DOHH2 (cell line): ENCODE measurements at regions not wholly inside any gene's neighbourhood (a gene's known extent, or its start where the extent isn't known, plus 50 kb on each side); places are given as distances from the start of the nearest gene placed in this dataset.

Source experiments
- H3F3A ChIP-seq: fragments of 200-600 bp; sonication (generic), shearing (Covaris generic); 2 replicates; pipeline ENCODE4 v1.6.0; 2016; ENCODE audit warnings: antibody characterized with exemption, mild to moderate bottlenecking; ENCODE audit not compliant: control insufficient read depth, insufficient read depth
- H3K27ac ChIP-seq: fragments of 200-600 bp; sonication (generic); 2 replicates; pipeline ENCODE4 v1.5.1; 2014; ENCODE audit warnings: low read depth, mild to moderate bottlenecking, low read length, moderate library complexity
- H3K27me3 ChIP-seq: fragments of 200-600 bp; sonication (generic); 2 replicates; pipeline ENCODE4 v1.6.1; 2014; ENCODE audit warnings: mild to moderate bottlenecking, low read length, mixed read lengths; ENCODE audit not compliant: control insufficient read depth
- H3K36me3 ChIP-seq: fragments of 200-600 bp; sonication (generic); 2 replicates; pipeline ENCODE4 v1.6.1; 2014; ENCODE audit warnings: mild to moderate bottlenecking, low read length, moderate library complexity, mixed read lengths; ENCODE audit not compliant: control insufficient read depth
- H3K4me1 ChIP-seq: fragments of 200-600 bp; sonication (generic); 2 replicates; pipeline ENCODE4 v1.6.1; 2014; ENCODE audit warnings: mild to moderate bottlenecking, low read length, mixed read lengths; ENCODE audit not compliant: control insufficient read depth
- H3K4me2 ChIP-seq: fragments of 200-600 bp; sonication (generic); 2 replicates; pipeline ENCODE4 v1.6.0; 2014; ENCODE audit warnings: mild to moderate bottlenecking, low read length, moderate library complexity
- H3K4me3 ChIP-seq: fragments of 200-600 bp; sonication (generic); 2 replicates; pipeline ENCODE4 v1.5.1; 2014; ENCODE audit warnings: mild to moderate bottlenecking, low read length, mixed read lengths
- H3K79me2 ChIP-seq: fragments of 200-600 bp; sonication (generic); 2 replicates; pipeline ENCODE4 v1.6.1; 2014; ENCODE audit warnings: mild to moderate bottlenecking, low read length, mixed read lengths; ENCODE audit not compliant: control insufficient read depth
- H3K9me2 ChIP-seq: fragments of 200-600 bp; sonication (generic); replicated peaks from 2 replicates; pipeline ENCODE4 v1.6.1; 2014; ENCODE audit warnings: mild to moderate bottlenecking, low read length, mixed read lengths; ENCODE audit not compliant: control insufficient read depth
- H3K9me3 ChIP-seq: fragments of 200-600 bp; sonication (generic); 2 replicates; pipeline ENCODE4 v1.6.1; 2014; ENCODE audit warnings: antibody characterized with exemption, low read length, mixed read lengths; ENCODE audit not compliant: control insufficient read depth, insufficient read depth
- H4K20me1 ChIP-seq: fragments of 200-600 bp; sonication (generic); 2 replicates; pipeline ENCODE4 v1.6.0; 2014; ENCODE audit warnings: low read depth, mild to moderate bottlenecking, antibody characterized with exemption, low read length, moderate library complexity; ENCODE audit not compliant: control insufficient read depth, insufficient read depth
- EZH2phosphoT487 ChIP-seq: fragments of 200-600 bp; sonication (generic); IDR thresholded peaks from 2 replicates; pipeline ENCODE4 v1.6.1; 2017; ENCODE audit warnings: borderline replicate concordance, mild to moderate bottlenecking, antibody characterized with exemption, low read length, moderate library complexity, mixed read lengths
- TF ChIP-seq, protein P1 (sequence below): fragments of 200-600 bp; sonication (generic); IDR thresholded peaks from one replicate; pipeline ENCODE4 v1.5.1; 2014; ENCODE audit warnings: antibody characterized with exemption, mild to moderate bottlenecking, low read depth, low read length; ENCODE audit not compliant: poor library complexity, severe bottlenecking

DNA sequence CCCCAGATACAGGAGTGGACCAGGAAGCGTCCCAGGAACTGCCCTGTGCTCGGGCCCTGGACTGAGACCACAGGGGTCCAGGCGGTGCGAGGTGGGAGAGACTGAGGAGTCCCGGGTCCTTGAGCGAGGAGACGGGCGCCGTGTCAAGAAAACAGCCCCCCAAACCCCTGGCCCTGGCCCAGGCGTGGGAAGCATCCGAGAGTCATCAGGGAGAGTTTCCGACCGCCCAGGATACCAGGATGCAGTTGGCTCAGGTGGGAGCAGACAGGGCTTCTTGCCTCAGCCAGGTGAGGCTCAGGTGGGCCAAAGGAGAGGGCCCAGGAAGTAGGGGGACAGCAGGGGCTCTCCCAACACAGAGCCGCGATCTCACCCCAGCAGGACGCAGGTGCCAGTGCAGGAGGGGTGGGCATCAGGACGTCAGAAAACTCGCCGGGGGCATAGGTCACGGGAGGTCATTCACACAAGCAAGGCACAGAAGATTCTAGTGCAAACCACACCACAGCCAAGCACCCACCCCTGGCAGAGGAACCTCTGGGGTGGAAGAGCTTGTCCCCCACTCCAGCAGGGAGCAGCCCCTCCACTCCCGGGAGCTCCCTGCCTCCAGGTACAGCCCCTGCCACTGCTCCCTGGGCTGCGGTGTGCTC is 102.5 kb upstream of the EIF5 start:
- no peaks in the 10 kb centered on the region for H3F3A ChIP-seq
- no peak overlapping the region for H3K4me2 ChIP-seq
- H3K36me3 ChIP-seq: no peaks in the 10 kb centered on the region
- H3K79me2 ChIP-seq: no peaks in the 10 kb centered on the region
- no peaks in the 10 kb centered on the region for H3K9me2 ChIP-seq
- H3K27me3 ChIP-seq: no peaks in the 10 kb centered on the region
- no peaks in the 10 kb centered on the region for H4K20me1 ChIP-seq
- no peaks in the 10 kb centered on the region for H3K9me3 ChIP-seq
- TF ChIP-seq EZH2phosphoT487: no peak
- TF ChIP-seq, protein P1, sequence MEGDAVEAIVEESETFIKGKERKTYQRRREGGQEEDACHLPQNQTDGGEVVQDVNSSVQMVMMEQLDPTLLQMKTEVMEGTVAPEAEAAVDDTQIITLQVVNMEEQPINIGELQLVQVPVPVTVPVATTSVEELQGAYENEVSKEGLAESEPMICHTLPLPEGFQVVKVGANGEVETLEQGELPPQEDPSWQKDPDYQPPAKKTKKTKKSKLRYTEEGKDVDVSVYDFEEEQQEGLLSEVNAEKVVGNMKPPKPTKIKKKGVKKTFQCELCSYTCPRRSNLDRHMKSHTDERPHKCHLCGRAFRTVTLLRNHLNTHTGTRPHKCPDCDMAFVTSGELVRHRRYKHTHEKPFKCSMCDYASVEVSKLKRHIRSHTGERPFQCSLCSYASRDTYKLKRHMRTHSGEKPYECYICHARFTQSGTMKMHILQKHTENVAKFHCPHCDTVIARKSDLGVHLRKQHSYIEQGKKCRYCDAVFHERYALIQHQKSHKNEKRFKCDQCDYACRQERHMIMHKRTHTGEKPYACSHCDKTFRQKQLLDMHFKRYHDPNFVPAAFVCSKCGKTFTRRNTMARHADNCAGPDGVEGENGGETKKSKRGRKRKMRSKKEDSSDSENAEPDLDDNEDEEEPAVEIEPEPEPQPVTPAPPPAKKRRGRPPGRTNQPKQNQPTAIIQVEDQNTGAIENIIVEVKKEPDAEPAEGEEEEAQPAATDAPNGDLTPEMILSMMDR: no peak
- H3K27ac ChIP-seq: no peak overlapping the region
- no peaks in the 10 kb centered on the region for H3K4me1 ChIP-seq
- H3K4me3 ChIP-seq: no peak overlapping the region

DNA sequence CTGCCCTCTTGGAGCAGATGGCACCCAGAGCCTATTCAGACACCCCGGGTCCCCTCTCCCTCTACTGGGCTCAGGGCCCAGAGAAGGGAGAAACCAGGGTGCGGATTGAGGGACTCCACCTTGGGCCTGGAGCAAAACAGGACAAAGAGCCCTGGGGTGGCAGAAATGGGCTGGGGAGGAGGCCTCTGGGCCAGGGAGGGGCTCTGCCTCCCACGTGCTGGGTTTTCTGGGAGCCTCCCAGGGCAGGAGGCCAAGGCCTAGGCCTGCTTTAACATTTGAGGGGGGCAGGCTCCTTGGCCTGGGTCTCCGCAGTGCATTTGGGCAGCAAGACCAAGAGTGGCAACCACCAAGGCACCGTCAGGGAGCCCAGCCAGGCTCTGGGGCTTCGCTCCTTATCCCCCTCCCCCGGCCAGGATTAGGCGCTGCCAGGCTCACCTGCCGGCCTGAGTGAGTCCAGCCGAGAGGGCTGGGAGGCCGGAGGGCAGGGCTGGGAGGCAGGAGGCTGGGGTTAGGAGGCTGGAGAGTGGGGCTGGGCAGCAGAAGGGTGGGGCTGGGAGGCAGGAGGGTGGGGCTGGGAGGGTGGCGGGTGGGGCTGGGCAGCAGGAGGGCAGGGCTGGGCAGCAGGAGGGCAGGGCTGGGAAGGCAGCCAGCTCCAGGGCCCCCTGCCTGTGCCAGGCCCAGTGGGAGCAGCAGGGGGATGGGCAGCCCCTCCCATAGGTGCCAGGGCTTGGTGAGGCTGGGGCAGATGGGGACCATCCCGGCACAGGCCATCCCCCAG is 101.8 kb upstream of the EIF5 start:
- Histone ChIP-seq H3K4me1 (no peaks in the 10 kb centered on the region), H3K79me2 (no peaks in the 10 kb centered on the region), H3K27ac (no peak overlapping the region), H3K27me3 (no peaks in the 10 kb centered on the region), H3K36me3 (no peaks in the 10 kb centered on the region), H3F3A (no peaks in the 10 kb centered on the region), H3K9me3 (no peaks in the 10 kb centered on the region), H3K9me2 (no peaks in the 10 kb centered on the region), H3K4me3 (no peak overlapping the region), H4K20me1 (no peaks in the 10 kb centered on the region), H3K4me2 (no peak overlapping the region)
- no peak for TF ChIP-seq EZH2phosphoT487
- TF ChIP-seq, protein P1: no peak

DNA sequence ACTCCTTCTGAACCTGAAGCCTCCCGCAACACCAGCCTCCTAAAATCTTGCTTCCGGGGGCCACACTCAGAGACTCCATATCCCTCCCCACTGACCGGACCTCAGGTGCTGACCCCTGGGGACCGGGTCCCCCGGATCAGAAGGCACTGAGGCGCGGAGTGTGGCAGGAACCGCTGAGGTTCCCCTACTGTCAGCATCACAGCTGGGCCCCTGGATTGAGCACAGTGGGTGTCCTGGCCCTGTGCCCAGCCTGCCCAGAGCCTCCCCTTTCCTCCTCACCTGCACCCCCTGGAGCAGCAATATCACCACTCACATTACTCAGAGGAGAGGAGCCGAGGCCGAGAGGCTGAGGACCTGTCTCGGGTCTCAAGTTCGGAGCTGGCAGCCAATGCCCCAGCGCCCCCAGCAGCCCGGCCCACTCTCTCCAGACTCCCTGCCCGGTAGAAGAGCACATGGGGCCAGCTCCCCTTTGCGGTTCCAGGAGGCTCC is 101.2 kb upstream of the EIF5 start:
- Histone ChIP-seq H3K4me1 (no peaks in the 10 kb centered on the region), H3K27me3 (no peaks in the 10 kb centered on the region), H3K4me2 (no peak overlapping the region), H3F3A (no peaks in the 10 kb centered on the region), H3K36me3 (no peaks in the 10 kb centered on the region), H3K4me3 (no peak overlapping the region), H3K27ac (no peak overlapping the region), H3K9me2 (no peaks in the 10 kb centered on the region), H4K20me1 (no peaks in the 10 kb centered on the region), H3K79me2 (no peaks in the 10 kb centered on the region), H3K9me3 (no peaks in the 10 kb centered on the region)
- TF ChIP-seq, protein P1: no peak
- TF ChIP-seq EZH2phosphoT487: no peak
